NCI-H69 (cell line): ENCODE measurements at regions not wholly inside any gene's neighbourhood (a gene's known extent, or its start where the extent isn't known, plus 50 kb on each side); places are given as distances from the start of the nearest gene placed in this dataset.
"Not testable (repeated sequence)": the region's sequence is repeated elsewhere in the genome, so short reads cannot be mapped to it uniquely, and the experiment has no call there.

Source experiments
- DNase-seq: peaks from one replicate; lab custom pipeline; 2025; lab: John Stamatoyannopoulos, UW

DNA sequence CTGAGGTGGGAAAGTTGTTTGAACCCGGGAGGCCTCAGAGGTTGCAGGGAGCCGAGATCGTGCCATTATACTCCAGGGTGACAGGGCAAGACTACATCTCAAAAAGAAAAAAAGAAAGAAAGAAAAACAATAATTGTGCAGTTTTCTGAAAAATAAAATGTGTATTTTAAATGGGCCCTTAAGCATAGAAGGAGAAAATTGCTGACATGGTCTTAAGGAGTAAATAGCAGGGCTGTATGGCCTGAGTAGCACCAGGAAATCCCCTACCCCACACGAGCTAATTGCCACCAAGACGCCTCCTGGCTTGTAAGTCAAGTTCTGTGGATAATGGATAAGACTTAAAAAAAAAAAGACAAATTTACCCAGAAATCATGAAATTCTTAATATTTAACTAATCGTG is 271.4 kb upstream of the NCKAP5 start:
- no peak for DNase-seq

DNA sequence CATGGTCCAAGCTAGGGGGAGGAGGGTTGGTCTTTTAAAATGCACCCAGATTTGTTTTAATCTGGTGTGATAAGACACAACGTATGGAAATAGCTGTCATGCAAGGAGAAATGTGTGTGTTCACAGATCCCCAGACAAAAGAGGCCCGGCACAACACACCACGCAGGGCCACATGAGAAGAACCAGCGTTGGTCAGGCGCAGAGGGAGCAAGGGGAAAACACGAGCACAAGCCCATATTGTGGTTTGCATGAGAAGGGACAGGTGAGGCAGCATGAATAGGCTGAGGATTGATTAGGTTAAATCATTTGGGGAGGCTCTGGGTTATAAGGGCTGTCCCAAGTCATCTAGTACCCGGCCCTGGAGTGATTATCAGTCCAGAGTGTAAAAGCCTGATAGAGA is 272.5 kb upstream of the NCKAP5 start:
- no peak for DNase-seq

DNA sequence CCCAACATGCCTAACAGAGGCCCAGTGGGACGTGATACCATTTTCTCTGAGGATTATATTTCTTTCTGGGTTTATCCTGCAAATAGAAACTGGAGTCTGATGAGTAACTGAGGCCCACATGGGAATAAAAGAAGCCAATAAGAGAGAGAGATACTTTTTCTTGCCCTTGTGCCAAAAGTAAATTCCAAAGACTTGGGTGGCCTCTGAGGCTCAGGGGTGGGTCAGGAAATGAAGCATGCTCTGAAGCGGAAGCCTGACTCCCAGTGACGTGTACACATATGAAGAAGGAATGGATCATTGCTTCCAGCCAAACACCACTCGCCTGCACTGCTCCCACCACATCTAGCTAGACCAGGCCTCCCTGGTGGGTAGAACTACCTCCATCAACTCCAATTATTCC is 273.6 kb upstream of the NCKAP5 start:
- DNase-seq, result no peak

DNA sequence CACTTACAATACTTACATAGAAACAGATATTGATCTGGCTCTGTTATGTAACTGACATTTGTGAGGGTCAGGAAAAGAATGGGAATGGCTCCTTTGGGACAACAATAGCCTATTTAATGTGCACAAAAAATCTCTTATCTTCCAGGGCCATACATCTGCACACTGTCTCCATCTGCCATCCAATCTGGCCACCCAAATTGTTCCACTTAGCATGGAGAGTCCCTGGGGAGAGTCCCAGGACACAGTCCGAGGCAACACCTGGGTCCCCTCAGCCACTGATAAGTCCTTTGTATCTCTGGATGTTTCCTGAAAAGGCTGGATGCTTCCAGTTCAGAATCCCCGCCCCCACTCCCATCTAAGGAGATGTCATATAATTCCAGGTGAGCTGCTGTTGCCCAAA is 274.2 kb upstream of the NCKAP5 start:
- no peak for DNase-seq

DNA sequence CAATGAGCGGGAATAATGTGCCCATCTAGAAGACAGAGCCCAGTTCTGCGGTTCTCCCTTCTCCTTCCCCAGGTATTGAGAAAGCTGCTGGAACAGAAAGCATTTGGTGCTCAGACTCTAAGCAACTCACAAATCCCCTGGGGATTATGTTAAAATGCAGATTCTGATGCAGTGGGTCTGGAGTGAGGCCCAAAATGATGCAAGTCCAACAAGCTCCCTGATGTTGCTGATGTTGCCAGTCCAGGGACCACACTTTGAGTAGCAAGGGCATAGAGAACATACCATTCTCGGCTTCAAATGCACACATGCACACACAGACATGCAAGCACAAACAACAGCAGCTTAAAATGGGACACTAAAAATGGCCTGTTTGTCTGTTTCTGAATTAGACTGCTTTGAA is 274.8 kb upstream of the NCKAP5 start:
- DNase-seq, result no peak

DNA sequence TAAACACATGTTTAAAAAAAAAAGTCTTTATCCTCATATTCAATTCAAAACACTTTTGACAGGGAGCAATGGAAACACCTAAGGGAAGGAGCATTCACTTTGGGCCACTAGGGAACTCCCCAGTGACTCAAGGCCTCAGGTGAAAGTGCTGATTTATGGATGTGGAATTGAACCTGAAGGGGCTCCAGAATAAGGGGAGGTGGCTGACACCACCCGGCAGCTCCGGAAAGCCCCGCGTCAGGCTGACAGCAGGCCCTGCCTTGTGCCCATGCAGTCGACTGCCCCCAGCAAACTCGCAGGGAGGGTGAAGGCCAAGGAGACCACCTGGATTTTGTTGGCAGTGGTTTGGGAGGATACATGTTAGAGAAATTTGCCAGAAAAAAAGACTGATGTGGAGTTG is 275.3 kb upstream of the NCKAP5 start:
- no peak for DNase-seq

DNA sequence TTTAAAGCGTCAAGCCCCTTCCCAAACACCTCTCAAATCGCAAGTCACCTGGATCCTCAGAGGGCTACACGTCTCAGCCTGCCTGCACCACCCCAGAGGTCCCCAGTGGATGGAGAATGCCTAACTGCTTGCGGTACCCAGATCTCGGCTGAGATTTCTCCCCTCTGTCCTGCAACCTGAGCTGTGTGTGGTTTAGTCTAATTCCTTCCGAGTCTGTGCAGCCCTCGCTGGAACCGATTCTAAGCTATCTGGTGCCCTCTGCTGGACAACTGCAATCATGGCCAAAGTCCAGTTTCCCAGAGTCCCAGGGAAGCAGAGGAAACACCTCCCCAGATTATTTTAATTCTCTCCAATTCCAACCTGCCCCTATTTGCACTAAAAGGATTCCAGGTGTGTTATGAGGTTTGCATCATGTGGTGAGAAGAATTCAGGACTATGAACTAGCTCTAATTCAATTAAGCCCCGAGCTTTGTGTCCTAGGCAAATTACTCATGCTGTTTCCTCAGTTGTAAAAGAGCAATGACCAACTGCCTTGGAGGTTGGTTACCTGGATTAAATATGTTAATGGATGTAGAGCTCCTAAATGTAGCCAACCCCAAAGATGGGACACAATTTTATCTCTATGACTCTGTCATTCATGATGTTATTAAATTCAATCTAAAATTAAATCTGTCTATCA is 276.1 kb upstream of the NCKAP5 start:
- DNase-seq, result peak; percentile 36

DNA sequence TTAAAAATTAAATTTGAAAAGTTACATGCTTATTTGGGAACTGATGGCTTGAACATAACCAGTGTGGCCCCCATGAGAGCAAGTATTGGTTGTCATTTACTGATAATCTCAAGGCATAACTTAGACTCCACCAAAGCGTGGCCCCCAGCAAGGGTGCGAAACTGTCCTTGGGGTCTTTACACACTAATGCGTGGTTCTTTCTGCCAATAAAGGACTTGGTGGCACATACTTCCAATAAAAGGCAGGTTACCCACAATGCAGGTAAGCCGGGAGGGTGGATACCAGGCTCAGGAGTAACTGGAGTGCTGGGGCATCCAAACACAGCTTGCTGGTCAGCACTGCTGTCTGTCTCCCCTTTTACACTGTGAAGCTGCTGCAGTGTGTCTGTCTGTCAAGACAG is 278.2 kb upstream of the NCKAP5 start:
- DNase-seq, result no peak

DNA sequence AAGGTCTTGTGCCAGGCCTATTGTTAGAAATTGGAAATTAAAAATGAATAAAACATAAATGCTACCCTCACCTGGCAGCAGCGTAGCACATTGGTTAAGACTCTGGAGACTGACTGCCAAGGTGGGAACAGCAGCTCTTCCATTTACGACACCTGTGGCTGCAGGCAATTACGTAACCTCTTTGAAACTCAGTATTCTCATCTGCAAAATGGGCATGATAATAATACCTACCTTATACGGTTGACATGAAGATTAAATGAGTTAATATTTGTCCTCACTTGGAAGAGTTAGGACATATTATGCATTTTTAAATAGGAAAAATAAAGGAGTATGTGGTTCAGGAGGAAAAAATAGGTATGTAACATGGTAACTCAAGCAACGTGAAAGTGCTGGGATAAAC is 279.3 kb upstream of the NCKAP5 start:
- no peak for DNase-seq

DNA sequence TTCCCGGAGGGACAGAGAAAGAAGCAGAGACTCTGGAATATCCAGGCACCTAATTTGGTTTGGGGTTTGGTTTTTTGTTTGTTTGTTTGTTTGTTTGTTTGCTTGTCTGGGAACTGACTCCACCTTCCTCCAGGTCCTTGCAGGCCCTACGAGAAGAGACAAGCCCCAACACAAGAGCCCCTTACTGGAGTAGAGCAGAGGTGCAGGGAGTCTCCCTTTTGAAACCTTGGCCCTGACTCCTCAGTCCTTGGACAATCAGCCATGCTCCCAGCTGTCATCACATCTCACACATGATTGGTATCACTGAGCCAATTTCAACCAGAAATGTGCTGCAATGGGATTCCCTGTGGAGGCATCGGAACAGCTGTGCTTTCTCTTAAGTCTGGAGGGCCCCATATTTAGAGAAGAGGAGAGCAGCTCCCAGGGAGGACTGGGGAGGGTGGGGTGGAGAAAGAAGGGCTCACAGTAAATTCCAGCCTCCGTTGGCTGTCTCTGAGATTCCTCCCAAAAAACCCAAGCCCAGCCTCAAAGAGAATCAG is 279.9 kb upstream of the NCKAP5 start:
- DNase-seq, result no peak

DNA sequence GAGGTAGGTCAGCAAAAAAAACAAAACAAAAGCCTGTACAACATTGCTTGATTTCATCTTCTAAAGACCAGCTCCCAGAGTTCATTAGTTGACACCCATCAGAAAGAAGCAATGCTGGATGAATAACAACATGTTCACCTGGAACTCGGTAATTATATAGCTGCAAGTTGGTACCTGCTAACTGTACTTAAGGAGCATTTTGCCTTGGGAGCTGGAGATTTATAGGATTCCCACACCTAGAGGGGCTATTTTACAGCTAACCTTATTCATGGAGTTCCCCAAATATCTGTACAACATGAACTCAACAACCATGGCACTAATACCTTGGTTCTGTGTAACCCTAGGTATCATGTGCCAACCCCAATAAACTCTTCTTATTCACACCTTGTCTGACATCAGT is 281.1 kb upstream of the NCKAP5 start:
- DNase-seq, result no peak

DNA sequence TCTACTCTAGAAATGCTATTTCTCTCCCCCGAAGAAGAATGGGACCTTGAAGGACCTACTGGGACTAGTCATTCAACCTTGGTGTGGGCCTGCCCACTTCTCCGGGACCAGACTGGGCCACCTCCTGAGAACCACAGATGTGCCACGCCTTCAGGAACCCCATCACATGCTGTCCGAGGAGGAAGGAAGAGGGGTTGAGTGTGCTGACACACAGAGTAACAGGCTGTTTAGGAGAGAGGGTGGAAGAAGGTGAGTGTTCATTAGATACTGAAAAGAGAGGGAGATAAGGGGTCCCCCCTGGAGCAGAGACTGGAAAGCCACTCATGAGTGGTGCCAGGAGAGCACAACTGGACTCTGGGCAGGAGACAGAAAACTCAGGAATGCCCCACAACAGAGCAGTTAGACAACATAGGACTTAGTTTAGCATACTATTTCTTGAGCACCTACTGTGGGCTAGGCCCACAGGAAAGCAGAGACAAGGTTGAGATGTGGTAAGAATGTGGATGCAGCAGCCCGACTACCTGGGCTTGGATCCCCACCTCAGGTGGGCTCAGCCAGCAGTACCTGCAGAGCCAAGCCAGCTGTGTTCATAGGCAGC is 286.4 kb upstream of the NCKAP5 start:
- no peak for DNase-seq

DNA sequence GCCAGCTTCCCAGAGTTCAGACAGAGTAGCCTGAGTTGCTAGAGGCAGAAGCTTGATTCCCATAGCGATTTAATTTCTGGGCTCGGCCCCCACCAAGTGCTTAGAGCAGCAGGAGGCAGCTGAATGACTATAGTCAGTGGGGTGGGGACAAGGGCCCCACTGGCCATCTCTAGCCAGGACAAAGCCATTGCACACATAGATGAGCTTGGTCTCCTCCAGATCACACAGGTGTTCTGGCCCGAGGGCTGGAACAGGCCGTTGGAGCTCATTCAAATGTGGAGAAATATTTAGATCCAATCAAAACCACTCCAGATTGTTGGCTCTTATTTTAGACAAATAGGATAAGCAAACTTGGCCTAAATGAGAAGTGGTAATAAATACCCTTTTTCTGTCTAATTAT is 287.3 kb upstream of the NCKAP5 start:
- no peak for DNase-seq

DNA sequence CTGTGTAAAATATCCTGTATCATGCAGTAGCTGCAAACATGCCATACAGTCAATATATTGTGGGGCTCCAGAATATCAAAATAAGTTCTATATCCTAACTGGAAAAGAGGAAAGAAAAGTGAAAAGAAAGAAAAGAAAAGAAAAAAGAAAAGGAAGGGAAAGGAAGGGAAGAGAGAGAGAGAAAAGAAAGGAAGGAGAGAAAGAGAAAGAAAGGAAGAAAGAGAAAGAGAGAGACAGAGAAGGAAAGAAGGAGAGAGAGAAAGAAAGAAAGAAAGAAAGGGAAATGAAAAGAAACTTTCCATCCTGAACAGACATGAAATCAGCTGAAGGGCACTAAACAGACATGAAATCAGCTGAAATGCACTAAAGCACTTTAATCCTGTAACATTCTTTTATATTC is 288.4 kb upstream of the NCKAP5 start:
- no peak for DNase-seq

DNA sequence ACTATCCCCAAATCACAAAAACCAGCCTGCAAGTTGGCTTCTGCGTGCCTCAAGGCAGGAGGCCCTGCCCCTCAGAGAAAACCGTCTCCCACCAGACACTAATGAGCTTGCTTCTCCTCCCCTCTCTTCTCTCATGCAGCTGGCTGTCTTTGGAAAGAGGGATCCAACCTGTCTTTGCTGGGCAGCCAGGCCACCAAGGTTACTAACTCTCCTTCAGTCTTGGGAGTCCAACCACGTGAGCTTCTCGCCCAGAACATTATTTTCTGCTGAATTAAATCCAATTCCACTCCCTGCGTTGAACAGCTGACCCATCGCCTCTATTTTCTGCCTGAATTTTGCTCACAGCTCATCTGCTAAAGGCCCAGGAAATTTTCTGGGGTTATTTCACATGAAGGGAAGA is 291.3 kb upstream of the NCKAP5 start:
- no peak for DNase-seq

DNA sequence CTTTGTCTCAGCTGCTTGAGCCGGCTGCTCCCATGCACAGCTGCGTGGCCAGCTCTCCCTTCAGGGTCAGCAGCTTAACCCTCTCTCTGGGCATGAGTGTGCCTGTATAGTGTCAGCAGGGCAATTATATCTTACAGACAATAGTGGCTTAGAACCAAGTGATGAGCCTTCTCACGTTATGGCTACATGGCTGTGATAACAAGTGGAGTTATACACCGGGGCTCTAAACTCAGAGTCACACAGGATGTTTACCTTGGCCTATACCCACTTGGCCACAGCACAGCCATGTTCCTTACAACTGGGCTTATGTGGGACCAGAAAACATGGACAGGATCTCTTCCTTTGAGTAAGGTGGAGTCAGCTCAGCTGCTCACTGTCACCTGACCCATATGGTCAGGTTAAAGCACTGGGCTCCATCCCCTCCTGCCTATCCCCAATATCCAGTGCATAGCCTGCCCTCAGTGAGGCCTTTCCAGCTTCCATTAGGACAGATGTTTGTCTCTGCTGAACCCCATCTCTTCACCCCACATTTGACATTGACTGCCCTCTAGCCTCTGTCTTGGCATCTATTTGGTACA is 294.2 kb upstream of the NCKAP5 start:
- no peak for DNase-seq

DNA sequence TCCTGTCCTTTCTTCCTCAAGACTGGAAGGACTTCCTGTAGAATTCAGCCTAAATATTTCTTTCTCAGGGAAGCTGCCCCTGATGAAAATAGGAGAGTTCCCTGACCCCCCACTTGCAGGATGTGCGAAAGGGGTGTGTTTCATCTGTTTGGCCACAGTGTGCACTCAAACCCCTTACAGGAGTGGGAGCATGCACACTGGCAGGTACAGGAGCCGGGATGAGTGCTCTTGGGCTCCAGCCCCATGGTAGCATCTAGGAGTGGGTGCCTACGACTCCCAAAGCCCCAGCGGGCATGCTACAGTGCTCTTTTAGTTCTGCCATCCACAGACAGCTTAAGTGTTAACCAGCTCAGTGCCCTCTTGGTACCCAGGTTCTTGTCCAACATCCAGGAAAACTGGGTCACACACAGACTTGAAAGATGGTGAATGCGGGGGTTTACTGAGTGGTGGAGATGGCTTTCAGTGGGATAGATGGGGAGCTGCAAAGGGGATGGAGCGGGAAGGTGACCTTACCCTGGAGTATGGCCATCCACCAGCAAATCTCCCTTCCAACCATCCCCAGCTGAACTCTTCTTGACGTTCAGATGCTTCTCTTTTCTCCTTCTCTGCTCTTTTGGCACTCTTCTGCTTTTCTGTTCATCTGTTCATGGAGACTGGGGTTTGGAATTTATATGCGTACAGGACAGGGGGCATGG is 295.0 kb upstream of the NCKAP5 start:
- no peak for DNase-seq

DNA sequence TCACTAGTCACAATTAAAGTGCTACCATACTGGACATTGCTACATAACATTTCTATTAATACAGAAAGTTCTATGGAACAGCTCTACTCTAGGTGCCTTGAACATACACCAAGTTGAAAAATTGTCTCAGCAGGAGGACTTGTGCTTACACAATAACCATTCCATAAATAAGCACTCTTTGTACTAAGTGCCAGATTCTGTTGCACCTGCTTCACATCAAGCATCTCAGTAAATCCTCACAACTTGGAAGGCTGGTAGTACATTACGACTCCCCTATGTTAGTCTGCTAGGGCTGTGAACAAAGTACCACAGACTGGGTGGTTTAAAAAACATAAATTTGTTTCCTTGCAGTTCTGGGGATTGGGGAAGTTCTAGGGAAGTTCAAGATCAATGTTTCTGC is 296.9 kb upstream of the NCKAP5 start:
- DNase-seq, result no peak

DNA sequence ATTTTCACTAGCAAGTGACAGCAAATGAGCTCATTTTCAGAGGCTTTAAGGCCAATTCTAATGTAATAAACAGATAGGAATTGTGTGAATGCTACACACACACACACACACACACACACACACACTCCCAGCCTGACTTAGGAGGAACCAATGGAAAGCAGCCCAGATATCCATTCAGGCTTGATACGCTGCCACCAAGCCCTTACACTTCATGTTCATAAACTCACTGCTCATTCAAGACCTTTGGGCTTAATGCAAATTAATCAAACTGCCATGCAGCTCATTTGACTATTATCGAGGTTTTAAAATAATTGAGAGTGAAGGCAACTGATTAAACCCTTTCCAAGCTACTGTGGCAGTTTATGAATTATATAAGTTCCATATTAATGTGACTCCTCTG is 298.9 kb upstream of the NCKAP5 start:
- DNase-seq, result no peak

DNA sequence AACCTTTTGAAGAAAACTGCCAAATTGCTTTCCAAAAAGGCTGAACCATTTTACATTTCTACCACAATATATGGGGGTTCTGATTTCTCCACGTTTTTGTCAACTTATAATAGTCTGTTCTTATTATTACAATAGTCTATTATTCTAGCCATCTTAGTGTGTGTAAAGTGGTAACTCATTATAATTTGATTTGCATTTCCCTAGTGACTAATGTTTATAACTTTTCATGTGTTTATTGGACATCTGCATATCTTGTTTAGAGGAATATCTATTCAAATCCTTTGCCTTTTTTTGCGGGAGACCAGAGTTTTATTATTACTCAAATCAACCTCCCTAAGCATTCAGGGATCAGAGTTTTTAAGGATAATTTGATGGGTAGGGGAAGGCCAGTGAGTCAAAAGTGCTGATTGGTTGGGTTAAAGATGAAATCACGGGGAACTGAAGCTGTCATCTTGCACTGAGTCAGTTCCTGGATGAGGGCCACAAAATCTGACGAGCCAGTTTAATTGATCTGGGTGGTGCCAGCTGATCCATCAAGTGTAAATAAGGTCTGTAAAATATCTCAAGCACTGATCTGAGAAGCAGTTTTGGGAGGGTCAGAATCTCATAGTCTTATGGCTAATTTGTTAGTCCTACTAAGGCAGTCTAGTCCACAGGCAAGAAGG is 303.4 kb upstream of the NCKAP5 start:
- DNase-seq, result no peak

DNA sequence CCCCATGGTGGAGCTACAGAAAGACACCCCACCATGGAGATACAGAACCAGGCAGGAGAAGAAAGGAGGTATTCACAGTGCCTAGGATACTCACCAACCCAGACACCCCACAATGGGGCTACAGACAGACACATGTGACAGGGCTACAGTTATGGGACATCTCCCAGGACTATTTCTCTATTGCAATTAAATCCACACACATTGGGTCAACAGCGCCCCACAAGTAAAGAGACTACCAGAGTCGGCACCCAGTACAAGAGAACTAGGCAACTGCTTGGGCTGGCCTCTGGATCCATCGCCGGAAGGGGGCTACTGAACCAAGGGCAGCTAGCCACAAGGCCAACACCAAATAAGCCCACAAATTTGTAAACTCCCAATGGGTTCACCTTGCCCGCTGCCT is 310.1 kb upstream of the NCKAP5 start:
- no peak for DNase-seq

DNA sequence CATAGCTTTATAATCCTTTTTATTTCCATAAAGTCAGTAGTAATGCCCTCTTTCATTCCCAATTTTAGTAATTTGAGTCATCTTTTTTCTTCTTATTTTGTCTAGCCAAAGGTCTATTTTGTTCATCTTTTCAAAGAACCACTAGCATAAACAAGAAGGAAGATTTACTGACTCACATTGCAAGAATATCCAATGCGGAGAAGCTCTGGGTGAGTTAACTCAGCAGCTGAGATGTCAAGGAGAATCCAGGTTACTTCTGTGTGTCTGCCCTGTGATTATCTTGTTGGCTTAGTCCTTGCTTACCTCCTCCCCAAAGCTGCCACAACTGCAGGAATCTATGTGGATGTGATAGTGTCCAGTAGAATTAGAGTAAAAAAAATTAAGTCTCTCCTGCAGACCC is 311.4 kb upstream of the NCKAP5 start:
- DNase-seq, result no peak

DNA sequence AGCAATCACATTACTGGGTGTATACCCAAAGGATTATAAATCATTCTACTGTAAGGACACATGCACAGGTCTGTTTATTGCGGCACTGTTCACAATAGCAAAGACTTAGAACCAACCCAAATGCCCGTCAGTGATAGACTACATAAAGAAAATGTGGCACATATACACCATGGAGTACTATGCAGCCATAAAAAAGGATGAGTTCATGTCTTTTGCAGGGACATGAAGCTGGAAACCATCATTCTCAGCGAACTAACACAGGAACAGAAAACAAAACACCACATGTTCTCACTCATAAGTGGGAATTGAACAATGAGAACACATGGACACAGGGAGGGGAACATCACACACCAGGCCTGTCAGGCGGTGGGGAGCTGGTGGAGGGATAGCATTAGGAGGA is 313.9 kb upstream of the NCKAP5 start:
- not testable (repeated sequence) for DNase-seq
